GM19372 (cell line): ENCODE measurements at regions not wholly inside any gene's neighbourhood (a gene's known extent, or its start where the extent isn't known, plus 50 kb on each side); places are given as distances from the start of the nearest gene placed in this dataset.

ENCODE experiments used
- ATAC-seq: cut with Tn5 transposase; IDR thresholded peaks from one replicate; pipeline ENCODE4 v1.9.1; 2021; ENCODE audit warnings: mild to moderate bottlenecking, low read depth, moderate library complexity; ENCODE audit not compliant: unreplicated experiment

DNA sequence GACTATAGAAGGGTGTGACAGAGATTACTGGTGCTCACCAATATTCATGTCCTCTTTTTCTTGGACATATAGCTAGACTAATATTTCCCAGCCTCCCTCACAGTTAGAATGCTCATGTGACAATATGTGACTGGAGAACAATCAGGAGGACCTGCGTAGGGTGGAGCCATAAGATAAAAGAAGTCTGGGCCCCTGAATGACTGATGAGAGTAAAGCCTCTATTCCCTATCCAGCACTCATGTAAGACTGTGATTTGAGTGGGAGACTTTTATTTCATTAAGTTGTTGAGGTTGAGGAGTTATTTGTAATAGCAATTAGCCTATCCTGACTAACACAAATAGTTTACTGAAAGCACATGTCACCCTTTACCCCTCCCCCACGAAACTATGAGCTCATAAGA is 1247.1 kb upstream of the TENM4 start:
- no peak for ATAC-seq

GRCh38 chr11:80686889-80687288 is 1246.1 kb upstream of the TENM4 start:
- ATAC-seq, result no peak

DNA sequence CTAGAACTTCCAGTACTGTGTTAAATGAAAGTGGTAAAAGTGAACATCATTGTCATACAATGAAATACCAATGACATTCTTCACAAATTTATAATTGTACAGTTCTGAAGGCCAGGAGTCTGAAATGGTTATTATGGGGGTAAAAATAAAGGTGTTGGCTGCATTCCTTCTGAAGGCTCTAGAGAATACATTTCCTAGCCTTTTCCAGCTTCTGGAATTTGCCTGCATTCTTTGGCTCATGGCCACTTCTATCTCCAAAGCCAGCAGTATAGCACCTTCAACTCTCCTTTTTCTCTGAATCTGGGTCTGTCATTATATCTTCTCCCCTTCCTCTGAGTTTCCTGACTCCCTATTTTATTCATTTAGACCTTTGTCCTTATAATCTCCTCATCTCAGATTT is 1232.7 kb upstream of the TENM4 start:
- ATAC-seq, result no peak

- ATAC-seq, result no peak
Observed at GRCh38 chr11:80669620-80670019, 1228.8 kb upstream of the TENM4 start.

- ATAC-seq, result no peak
Observed at GRCh38 chr11:80668039-80668438, 1227.2 kb upstream of the TENM4 start.

DNA sequence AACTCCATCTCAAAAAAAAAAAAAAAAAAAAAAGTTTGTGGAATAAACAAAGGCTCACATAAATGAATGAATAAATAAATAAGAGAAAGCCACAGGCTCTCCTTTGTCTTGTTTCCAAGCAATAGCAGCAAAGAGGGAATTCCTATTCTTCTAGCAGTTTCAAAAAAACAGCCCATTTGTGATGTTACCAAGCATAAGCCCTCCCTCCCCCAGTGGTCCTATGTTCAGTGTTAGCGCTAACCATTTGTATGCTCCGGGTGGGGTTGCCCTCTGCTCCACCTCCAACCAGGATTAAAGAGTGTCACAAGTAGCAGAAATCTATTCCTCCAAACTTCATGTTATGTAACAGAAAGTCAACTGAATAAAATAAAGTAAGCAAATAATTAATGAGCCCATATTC is 1215.0 kb upstream of the TENM4 start:
- no peak for ATAC-seq

DNA sequence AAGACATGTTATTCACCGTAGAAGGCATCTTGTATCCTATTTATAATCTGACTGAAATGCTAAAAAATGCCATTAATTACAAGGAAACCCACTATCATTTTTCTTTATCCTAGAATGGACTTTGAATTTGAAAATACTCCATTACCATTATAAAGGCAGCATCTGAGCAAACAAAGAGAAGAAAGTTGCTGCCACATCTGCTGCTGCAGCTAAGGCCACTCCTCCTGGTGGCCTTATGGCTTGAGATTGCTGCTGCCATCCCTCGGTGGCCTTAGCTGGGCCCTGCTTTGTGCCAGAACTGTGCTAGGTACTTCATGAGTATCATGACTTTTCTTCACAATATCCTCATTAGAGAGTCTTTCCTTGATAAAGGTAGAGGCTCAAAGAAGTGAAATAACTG is 1210.1 kb upstream of the TENM4 start:
- ATAC-seq, result no peak

DNA sequence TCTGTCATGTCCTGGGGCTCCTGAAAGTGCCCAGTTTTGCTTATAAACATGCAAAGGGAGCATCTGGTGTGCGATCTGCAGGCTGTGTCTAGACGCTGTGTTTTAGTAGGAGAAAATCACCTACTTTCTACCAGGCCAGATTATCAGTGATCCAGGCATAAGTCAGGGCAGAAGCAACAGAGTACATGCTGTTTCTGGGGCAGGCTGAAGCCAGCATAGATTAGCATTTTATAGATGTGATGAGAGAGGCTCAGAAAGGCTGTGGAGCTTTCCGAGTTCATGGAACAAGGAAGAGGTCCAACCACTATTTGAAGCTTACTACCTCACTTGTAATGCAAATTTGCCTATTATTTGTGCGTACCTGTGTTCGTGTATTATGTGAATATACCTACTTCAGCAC is 1208.4 kb upstream of the TENM4 start:
- ATAC-seq, result no peak

- no peak for ATAC-seq
Observed at GRCh38 chr11:80638296-80638695, 1197.5 kb upstream of the TENM4 start.

- ATAC-seq, result no peak
Observed at GRCh38 chr11:80637571-80637970, 1196.7 kb upstream of the TENM4 start.

DNA sequence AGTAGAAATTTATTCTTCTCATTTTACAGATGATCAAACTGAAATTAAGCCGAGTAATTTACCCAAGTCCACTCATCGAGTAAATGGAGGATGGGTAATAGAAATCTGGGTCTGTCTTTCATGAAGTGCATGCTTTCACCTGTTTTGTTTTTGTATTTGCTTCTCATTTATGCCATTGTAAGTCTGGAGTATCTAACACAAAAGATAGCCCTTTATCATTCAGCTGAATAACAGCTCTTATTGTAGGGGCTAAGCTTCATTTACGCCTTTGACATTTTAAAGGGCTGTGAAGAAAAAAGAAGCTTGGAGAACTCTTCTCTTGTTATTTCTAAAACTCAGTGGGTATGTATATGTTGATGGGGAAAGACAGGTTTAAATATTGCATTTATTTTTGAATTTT is 1196.2 kb upstream of the TENM4 start:
- ATAC-seq, result no peak

- ATAC-seq, result no peak
Observed at GRCh38 chr11:80635178-80635577, 1194.3 kb upstream of the TENM4 start.

DNA sequence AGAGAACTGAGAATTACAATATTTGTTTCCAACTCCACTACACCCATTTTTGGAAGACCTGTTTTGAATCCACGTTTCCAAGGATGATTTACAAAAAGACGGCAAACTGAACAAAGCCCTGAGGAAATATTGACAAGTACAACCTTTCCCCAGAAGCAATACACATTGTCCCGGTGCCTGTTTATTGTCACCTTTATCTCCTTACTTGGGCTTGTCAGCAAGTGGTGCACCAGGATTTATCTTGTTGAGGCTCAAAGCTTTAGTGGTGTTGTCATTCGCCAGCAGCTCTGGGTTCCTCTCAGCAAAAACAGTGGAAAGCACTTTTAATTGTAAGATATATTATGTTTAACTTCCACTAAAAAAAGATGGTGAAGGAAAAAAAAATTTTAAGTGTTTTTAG is 1191.9 kb upstream of the TENM4 start:
- ATAC-seq, result no peak

DNA sequence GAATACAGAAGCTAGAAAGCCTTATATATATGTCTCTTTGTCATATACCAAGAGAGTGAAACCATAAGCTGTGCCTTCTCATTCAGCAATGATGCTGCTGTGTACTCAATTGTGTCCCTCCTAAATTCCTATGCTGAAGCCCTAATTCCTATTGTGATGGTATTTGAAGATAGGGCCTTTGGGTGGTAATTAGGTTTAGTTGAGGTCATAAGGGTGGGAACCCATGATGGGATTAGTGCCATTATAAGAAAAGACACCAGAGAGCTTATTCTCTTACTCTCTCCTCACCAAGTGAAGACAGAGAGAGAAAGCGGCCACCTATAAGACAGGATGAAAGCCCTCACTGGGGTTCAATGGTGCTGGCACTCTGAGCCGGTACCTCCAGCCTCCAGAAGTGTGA is 1191.3 kb upstream of the TENM4 start:
- ATAC-seq, result no peak

- ATAC-seq, result no peak
Observed at GRCh38 chr11:80629466-80629865, 1188.6 kb upstream of the TENM4 start.

DNA sequence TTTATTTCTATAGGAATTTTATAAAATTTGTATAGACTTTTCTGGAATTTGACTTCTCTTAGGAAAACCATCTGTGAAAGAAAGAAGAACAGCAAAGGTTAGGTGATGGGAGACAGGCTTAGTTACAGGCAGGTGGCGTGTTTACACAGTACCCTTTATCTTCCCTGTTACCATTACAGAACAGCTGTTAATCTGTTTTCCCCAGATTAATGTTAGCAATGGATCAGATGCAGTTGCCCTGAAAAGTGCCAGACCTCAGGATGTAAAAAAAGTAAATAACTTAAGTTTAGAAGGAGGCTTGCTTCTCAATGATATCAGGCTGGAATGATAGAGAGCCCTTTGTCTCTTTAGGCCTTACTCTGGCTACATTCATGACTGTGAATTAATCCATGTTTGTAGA is 1186.5 kb upstream of the TENM4 start:
- ATAC-seq, result no peak

GRCh38 chr11:80626721-80627120 is 1185.9 kb upstream of the TENM4 start:
- no peak for ATAC-seq

DNA sequence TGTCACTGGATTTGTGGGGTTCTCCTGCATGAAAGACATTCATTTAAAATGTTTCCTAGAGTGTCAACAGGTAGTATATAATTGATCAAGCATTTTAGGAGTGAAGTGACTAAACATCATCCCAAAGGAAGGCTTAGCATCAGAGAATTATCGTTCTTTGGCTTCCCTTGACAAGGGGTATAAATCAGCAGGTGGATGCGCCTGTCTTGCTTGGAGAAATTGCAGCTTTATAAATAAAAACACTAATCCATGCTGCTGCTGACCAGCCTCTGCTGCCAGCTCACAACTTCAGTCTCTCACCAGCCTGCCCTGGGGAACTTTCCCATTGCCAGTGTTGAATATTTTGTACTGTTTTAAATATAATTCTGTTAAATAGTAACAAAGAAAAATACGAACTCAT is 1184.7 kb upstream of the TENM4 start:
- ATAC-seq, result no peak

- ATAC-seq, result no peak
Observed at GRCh38 chr11:80621871-80622270, 1181.0 kb upstream of the TENM4 start.

GRCh38 chr11:80620867-80621266 is 1180.0 kb upstream of the TENM4 start:
- no peak for ATAC-seq

- ATAC-seq, result no peak
Observed at GRCh38 chr11:80617156-80617555, 1176.3 kb upstream of the TENM4 start.

GRCh38 chr11:80616070-80616800 is 1175.4 kb upstream of the TENM4 start:
- ATAC-seq, result no peak

GRCh38 chr11:80613655-80614054 is 1172.8 kb upstream of the TENM4 start:
- no peak for ATAC-seq
